ENCODE measurements at regions not wholly inside any gene's neighbourhood (a gene's known extent, or its start where the extent isn't known, plus 50 kb on each side); places are given as distances from the start of the nearest gene placed in this dataset.

DNA sequence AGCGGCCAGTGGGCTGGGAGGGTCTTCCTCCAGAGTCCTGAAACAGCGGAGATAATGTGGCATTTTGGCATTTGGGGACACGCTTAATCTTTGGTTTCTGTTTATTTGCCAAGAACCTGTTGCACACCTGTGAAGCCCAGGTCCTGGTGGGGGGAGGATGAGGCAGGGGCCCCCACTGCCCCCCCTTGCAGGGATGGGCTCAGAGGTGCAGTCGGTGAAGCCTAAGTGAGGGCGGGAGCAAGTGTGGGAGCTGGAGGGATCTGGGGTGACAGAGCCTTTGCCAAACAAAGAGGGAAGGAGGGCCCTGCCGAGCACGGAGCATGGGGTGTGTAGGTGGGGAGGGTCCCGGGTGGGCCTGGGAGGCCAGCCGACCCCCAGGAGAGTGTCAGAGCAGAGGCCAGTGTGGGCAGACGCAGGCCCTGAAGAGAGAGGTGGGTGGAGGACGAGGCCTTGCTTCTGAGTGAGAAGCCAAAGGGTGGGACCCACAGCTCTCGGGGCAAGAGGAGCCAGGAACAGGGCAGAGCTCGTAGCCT is 62.1 kb upstream of the ADGRA1 start:
- no peak overlapping the region for H3K4me3 ChIP-seq (ENCODE audit: low read length)
- H3K9me3 ChIP-seq (ENCODE audit: control insufficient read depth in 2 of 3, low read length in 3 of 3) = no peaks in the 10 kb centered on the region
- CTCF ChIA-PET = no interaction called here
- H3K27ac ChIP-seq (ENCODE audit: low read depth, low read length) = no peak overlapping the region
- Mint-ChIP-seq H3K36me3 (no peaks in the 10 kb centered on the region), H3K4me1 (no peaks in the 10 kb centered on the region), H3K27me3 (peaks cover 0 to 25% (median 6%) of the 10 kb centered on the region in 5 donors), H3K27ac (no peak overlapping the region), H3K4me3 (no peak overlapping the region), H3K9me3 (no peaks in the 10 kb centered on the region)
- ATAC-seq = no peak
- POLR2A ChIA-PET = no interaction called here
- intact Hi-C loops (cut with micrococcal nuclease) = no loop called here
- H3K4me1 ChIP-seq (ENCODE audit: control insufficient read depth in 2 of 2, insufficient read depth in 2 of 2, low read length in 2 of 2) = no peaks in the 10 kb centered on the region
- DNase-seq = no peak
- H3K36me3 ChIP-seq (ENCODE audit: control insufficient read depth in 2 of 3, insufficient read depth in 3 of 3, low read length in 3 of 3) = no peaks in the 10 kb centered on the region
- no peaks in the 10 kb centered on the region for H3K27me3 ChIP-seq (ENCODE audit: control insufficient read depth in 2 of 2, insufficient read depth in 2 of 2, low read length in 2 of 2)

DNA sequence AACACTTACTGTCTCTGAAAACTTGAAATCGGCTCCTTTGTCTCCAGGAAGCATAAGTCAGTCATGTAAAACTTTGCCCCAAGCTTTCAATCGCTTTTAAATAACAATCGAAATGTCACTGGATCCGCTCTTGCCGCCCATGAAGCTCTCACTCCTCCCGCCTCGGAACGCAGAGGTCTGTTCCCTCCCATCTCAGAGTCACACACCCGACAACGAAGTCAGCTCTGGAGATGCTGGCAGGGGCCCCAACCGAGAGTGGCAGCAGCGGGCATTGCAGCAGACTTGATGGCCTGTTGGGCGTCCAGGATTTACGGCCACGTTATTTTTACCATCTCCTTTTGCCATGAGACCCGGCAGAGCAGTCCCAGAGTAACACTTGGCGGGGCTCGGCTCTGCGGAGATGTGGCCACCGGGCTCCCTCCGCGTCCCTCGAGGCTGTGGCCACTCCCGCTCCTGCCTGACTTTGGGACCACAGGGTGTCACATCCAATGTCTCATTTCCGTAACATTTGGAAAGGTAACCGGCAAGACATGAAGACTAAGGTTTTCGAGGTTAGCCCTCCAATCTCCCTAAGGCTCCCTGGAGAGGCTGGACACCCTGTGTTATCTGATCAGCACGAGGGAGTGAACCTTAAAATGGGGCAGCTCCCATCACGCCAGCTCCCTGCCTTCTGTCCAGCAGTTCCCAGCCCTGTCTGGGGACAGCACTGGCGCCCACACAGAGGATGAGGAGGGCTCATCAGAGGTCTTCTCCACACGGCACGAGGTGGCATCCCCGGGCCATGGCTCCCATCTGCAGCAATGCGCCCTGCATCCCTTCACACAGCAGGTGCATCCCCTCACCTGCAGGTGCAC is 62.8 kb upstream of the ADGRA1 start:
- ATAC-seq (no peak), DNase-seq (no peak)
- intact Hi-C loops (cut with micrococcal nuclease) = no loop called here
- no peak overlapping the region for H3K27ac ChIP-seq (ENCODE audit: low read depth, low read length)
- CTCF ChIA-PET = no interaction called here
- no peak overlapping the region for H3K4me3 ChIP-seq (ENCODE audit: low read length)
- H3K9me3 ChIP-seq (ENCODE audit: control insufficient read depth in 2 of 3, low read length in 3 of 3) = no peaks in the 10 kb centered on the region
- POLR2A ChIA-PET = no interaction called here
- no peaks in the 10 kb centered on the region for H3K27me3 ChIP-seq (ENCODE audit: control insufficient read depth in 2 of 2, insufficient read depth in 2 of 2, low read length in 2 of 2)
- H3K27ac Mint-ChIP-seq = no peak overlapping the region
- H3K9me3 Mint-ChIP-seq = no peaks in the 10 kb centered on the region
- no peaks in the 10 kb centered on the region for H3K4me1 ChIP-seq (ENCODE audit: control insufficient read depth in 2 of 2, insufficient read depth in 2 of 2, low read length in 2 of 2)
- no peaks in the 10 kb centered on the region for H3K4me1 Mint-ChIP-seq
- no peaks in the 10 kb centered on the region for H3K36me3 ChIP-seq (ENCODE audit: control insufficient read depth in 2 of 3, insufficient read depth in 3 of 3, low read length in 3 of 3)
- H3K36me3 Mint-ChIP-seq = no peaks in the 10 kb centered on the region
- H3K4me3 Mint-ChIP-seq = no peak overlapping the region
- peaks cover 0 to 25% (median 6%) of the 10 kb centered on the region in 5 donors for H3K27me3 Mint-ChIP-seq

- intact Hi-C loops (cut with micrococcal nuclease) = no loop called here
- DNase-seq (no peak), ATAC-seq (no peak)
- Mint-ChIP-seq H3K36me3 (no peaks in the 10 kb centered on the region), H3K9me3 (no peaks in the 10 kb centered on the region), H3K27ac (no peak overlapping the region), H3K4me3 (no peak overlapping the region), H3K4me1 (no peaks in the 10 kb centered on the region), H3K27me3 (peaks cover 0 to 25% (median 6%) of the 10 kb centered on the region in 5 donors)
- Histone ChIP-seq H3K4me1 (ENCODE audit: control insufficient read depth in 2 of 2, insufficient read depth in 2 of 2, low read length in 2 of 2) (no peaks in the 10 kb centered on the region), H3K9me3 (ENCODE audit: control insufficient read depth in 2 of 3, low read length in 3 of 3) (no peaks in the 10 kb centered on the region), H3K27ac (ENCODE audit: low read depth, low read length) (no peak overlapping the region), H3K4me3 (ENCODE audit: low read length) (no peak overlapping the region), H3K36me3 (ENCODE audit: control insufficient read depth in 2 of 3, insufficient read depth in 3 of 3, low read length in 3 of 3) (no peaks in the 10 kb centered on the region), H3K27me3 (ENCODE audit: control insufficient read depth in 2 of 2, insufficient read depth in 2 of 2, low read length in 2 of 2) (no peaks in the 10 kb centered on the region)
- CTCF ChIA-PET = no interaction called here
- POLR2A ChIA-PET = no interaction called here
Observed at GRCh38 chr10:133023216-133023843, 64.4 kb upstream of the ADGRA1 start.

DNA sequence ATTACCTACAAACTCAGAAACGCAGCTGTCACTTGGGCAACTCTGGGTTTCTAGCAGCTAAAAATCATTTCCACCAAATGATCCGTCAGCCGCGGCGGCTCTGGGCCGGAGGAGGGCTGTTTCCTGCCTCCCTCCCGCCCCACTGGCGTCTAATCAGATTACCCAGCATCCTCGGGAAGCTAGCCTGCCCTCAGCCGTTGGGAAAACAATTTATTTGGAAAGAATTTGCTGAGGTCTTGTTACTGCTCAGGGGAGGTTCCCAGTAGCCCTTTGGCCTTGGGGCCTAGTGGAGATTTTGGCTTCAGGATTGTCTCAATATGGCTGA is 65.0 kb upstream of the ADGRA1 start:
- DNase-seq (no peak), ATAC-seq (no peak)
- Mint-ChIP-seq H3K27ac (no peak overlapping the region), H3K9me3 (no peaks in the 10 kb centered on the region), H3K4me1 (no peaks in the 10 kb centered on the region), H3K27me3 (peaks cover 0 to 22% (median 3%) of the 10 kb centered on the region in 5 donors), H3K4me3 (no peak overlapping the region), H3K36me3 (no peaks in the 10 kb centered on the region)
- no peaks in the 10 kb centered on the region for H3K27me3 ChIP-seq (ENCODE audit: control insufficient read depth in 2 of 2, insufficient read depth in 2 of 2, low read length in 2 of 2)
- H3K4me3 ChIP-seq (ENCODE audit: low read length) = no peak overlapping the region
- no peaks in the 10 kb centered on the region for H3K36me3 ChIP-seq (ENCODE audit: control insufficient read depth in 2 of 3, insufficient read depth in 3 of 3, low read length in 3 of 3)
- intact Hi-C loops (cut with micrococcal nuclease) = no loop called here
- no peak overlapping the region for H3K27ac ChIP-seq (ENCODE audit: low read depth, low read length)
- ChIA-PET CTCF (no interaction called here), POLR2A (no interaction called here)
- H3K9me3 ChIP-seq (ENCODE audit: control insufficient read depth in 2 of 3, low read length in 3 of 3) = no peaks in the 10 kb centered on the region
- H3K4me1 ChIP-seq (ENCODE audit: control insufficient read depth in 2 of 2, insufficient read depth in 2 of 2, low read length in 2 of 2) = no peaks in the 10 kb centered on the region

DNA sequence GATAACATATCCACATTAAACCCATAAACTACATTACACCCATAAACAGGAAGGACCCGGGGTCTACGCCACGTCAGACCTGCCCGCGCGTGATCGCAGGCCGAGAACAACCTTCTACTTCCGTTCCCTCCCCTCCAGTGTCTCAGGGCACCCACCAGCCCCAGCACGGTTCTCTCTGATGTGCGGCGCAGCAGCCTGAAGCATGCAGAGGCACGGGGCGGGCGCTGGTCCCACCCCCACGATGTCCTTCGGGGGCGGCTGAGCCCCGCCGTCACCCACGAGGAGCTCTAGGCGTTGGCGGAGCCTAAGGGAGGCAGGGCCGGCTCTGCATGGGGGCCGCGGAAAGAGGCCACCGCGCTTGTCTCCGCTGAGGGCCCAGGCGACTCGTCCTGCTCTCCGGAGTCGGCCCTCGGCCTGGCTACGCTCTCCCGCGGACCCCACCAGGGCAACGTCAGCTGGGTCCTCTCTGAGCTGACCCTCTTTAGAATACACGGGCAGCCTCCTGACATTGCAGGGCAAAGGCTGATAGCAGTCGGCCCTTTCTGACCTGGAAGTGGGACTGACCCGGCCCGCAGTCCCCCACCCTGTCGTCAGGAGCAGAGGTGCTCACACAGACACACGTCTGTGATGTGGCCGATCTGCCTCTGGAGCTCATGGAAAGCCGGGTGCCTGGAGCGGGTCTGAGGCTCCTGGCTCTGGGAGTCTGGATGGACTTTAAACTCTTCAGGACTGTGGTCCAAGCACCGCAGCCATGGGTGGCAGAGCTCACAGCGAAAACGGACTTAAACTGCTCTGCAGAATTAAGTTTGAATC is 65.6 kb upstream of the ADGRA1 start:
- no peaks in the 10 kb centered on the region for H3K4me1 Mint-ChIP-seq
- no peaks in the 10 kb centered on the region for H3K9me3 ChIP-seq (ENCODE audit: control insufficient read depth in 2 of 3, low read length in 3 of 3)
- no peak for DNase-seq
- intact Hi-C loops (cut with micrococcal nuclease) = no loop called here
- H3K27me3 ChIP-seq (ENCODE audit: control insufficient read depth in 2 of 2, insufficient read depth in 2 of 2, low read length in 2 of 2) = no peaks in the 10 kb centered on the region
- no peak overlapping the region for H3K4me3 Mint-ChIP-seq
- H3K36me3 Mint-ChIP-seq = no peaks in the 10 kb centered on the region
- no peak for ATAC-seq
- H3K36me3 ChIP-seq (ENCODE audit: control insufficient read depth in 2 of 3, insufficient read depth in 3 of 3, low read length in 3 of 3) = no peaks in the 10 kb centered on the region
- POLR2A ChIA-PET = no interaction called here
- H3K4me1 ChIP-seq (ENCODE audit: control insufficient read depth in 2 of 2, insufficient read depth in 2 of 2, low read length in 2 of 2) = no peaks in the 10 kb centered on the region
- no peaks in the 10 kb centered on the region for H3K9me3 Mint-ChIP-seq
- no peak overlapping the region for H3K27ac Mint-ChIP-seq
- H3K27me3 Mint-ChIP-seq = peaks cover 0 to 17% (median 3%) of the 10 kb centered on the region in 5 donors
- no peak overlapping the region for H3K4me3 ChIP-seq (ENCODE audit: low read length)
- CTCF ChIA-PET = no interaction called here
- H3K27ac ChIP-seq (ENCODE audit: low read depth, low read length) = no peak overlapping the region

- no peak for DNase-seq
- Mint-ChIP-seq H3K36me3 (no peaks in the 10 kb centered on the region), H3K4me1 (no peaks in the 10 kb centered on the region), H3K4me3 (no peak overlapping the region), H3K9me3 (no peaks in the 10 kb centered on the region), H3K27me3 (peaks cover 0 to 16% (median 3%) of the 10 kb centered on the region in 5 donors), H3K27ac (no peak overlapping the region)
- ChIA-PET CTCF (no interaction called here), POLR2A (no interaction called here)
- Histone ChIP-seq H3K9me3 (ENCODE audit: control insufficient read depth in 2 of 3, low read length in 3 of 3) (no peaks in the 10 kb centered on the region), H3K36me3 (ENCODE audit: control insufficient read depth in 2 of 3, insufficient read depth in 3 of 3, low read length in 3 of 3) (no peaks in the 10 kb centered on the region), H3K27ac (ENCODE audit: low read depth, low read length) (no peak overlapping the region), H3K4me1 (ENCODE audit: control insufficient read depth in 2 of 2, insufficient read depth in 2 of 2, low read length in 2 of 2) (no peaks in the 10 kb centered on the region), H3K4me3 (ENCODE audit: low read length) (no peak overlapping the region), H3K27me3 (ENCODE audit: control insufficient read depth in 2 of 2, insufficient read depth in 2 of 2, low read length in 2 of 2) (no peaks in the 10 kb centered on the region)
- no peak for ATAC-seq
- intact Hi-C loops (cut with micrococcal nuclease) = no loop called here
Observed at GRCh38 chr10:133021116-133021962, 66.4 kb upstream of the ADGRA1 start.

Measured in naive thymus-derived CD4-positive, alpha-beta T cell (primary cell).